IMR-90 (cell line): ENCODE measurements at regions not wholly inside any gene's neighbourhood (a gene's known extent, or its start where the extent isn't known, plus 50 kb on each side); places are given as distances from the start of the nearest gene placed in this dataset.

Experiments used
- ATAC-seq: fragments of 200-7000 bp; cut with Tn5 transposase; 2 replicates; pipeline ENCODE4 v1.9.1; 2020; ENCODE audit warnings: low read depth, mild to moderate bottlenecking, moderate library complexity
- BruUV-seq: library from RNA; stranded (reverse); fragments of 400-500 nt; replicated peaks from 2 replicates; lab custom pipeline; 2021; lab: Mats Ljungman, UMichigan
- CTCF ChIA-PET: fragments of 300-600 bp; formaldehyde crosslinking; extraction: SDS; loops from one replicate; lab custom pipeline; 2021; ENCODE audit warnings: antibody characterized with exemption; lab: Yijun Ruan, JAX
- POLR2A ChIA-PET: fragments of 300-600 bp; sonication (Branson Sonifier 250); formaldehyde crosslinking; loops from one replicate; lab custom pipeline; 2022; ENCODE audit warnings: antibody characterized with exemption; ENCODE audit not compliant: unreplicated experiment; lab: Charles Lee
- DNase-seq: peaks from one replicate; pipeline ENCODE4 v3.0.0; 2013
- H2AFZ ChIP-seq: replicated peaks from 2 replicates; pipeline ENCODE3; 2013; ENCODE audit warnings: low read length, mild to moderate bottlenecking; ENCODE audit not compliant: poor library complexity
- H2AK5ac ChIP-seq: 2 replicates; pipeline ENCODE4 v1.6.1; 2013; ENCODE audit warnings: low read depth, low read length, inconsistent platforms
- H2AK9ac ChIP-seq: replicated peaks from 2 replicates; pipeline ENCODE3; 2013; ENCODE audit warnings: mild to moderate bottlenecking, low read depth, low read length, moderate library complexity; ENCODE audit not compliant: poor library complexity
- H2BK120ac ChIP-seq: 2 replicates; pipeline ENCODE4 v1.6.1; 2013; ENCODE audit warnings: low read depth, low read length, inconsistent platforms
- H2BK15ac ChIP-seq: 3 replicates; pipeline ENCODE4 v1.6.1; 2013; ENCODE audit warnings: low read depth, low read length, inconsistent platforms
- H2BK20ac ChIP-seq: 2 replicates; pipeline ENCODE4 v1.6.1; 2013; ENCODE audit warnings: low read depth, mild to moderate bottlenecking, inconsistent platforms, low read length, moderate library complexity
- H2BK5ac ChIP-seq: 2 replicates; pipeline ENCODE4 v1.6.1; 2013; ENCODE audit warnings: mild to moderate bottlenecking, low read depth, low read length, inconsistent platforms; ENCODE audit not compliant: poor library complexity, severe bottlenecking
- H3K14ac ChIP-seq: replicated peaks from 2 replicates; pipeline ENCODE4 v1.6.1; 2013; ENCODE audit warnings: low read depth, low read length, inconsistent platforms
- H3K18ac ChIP-seq: 2 replicates; pipeline ENCODE4 v1.6.1; 2013; ENCODE audit warnings: low read depth, low read length, control low read depth
- H3K23ac ChIP-seq: 2 replicates; pipeline ENCODE4 v1.6.1; 2013; ENCODE audit warnings: low read depth, low read length, inconsistent platforms
- H3K27ac ChIP-seq: 2 replicates; pipeline ENCODE4 v1.5.1; 2013; ENCODE audit warnings: mild to moderate bottlenecking, control low read depth, low read length; ENCODE audit not compliant: insufficient read depth
- H3K27me3 ChIP-seq: 2 replicates; pipeline ENCODE4 v1.6.1; 2013; ENCODE audit warnings: low read length; ENCODE audit not compliant: control insufficient read depth, insufficient read depth
- H3K36me3 ChIP-seq: 2 replicates; pipeline ENCODE4 v1.6.1; 2013; ENCODE audit warnings: low read length, mixed read lengths; ENCODE audit not compliant: control insufficient read depth, insufficient read depth
- H3K4ac ChIP-seq: 2 replicates; pipeline ENCODE4 v1.6.1; 2013; ENCODE audit warnings: low read depth, low read length, inconsistent platforms
- H3K4me1 ChIP-seq: 2 replicates; pipeline ENCODE4 v1.6.1; 2013; ENCODE audit warnings: low read length, mixed read lengths; ENCODE audit not compliant: control insufficient read depth, insufficient read depth
- H3K4me2 ChIP-seq: 2 replicates; pipeline ENCODE4 v1.6.1; 2013; ENCODE audit warnings: low read depth, mild to moderate bottlenecking, control low read depth, low read length, moderate library complexity
- H3K4me3 ChIP-seq: 2 replicates; pipeline ENCODE4 v1.5.1; 2013; ENCODE audit warnings: low read depth, mild to moderate bottlenecking, control low read depth, low read length, moderate library complexity; ENCODE audit not compliant: insufficient read depth
- H3K56ac ChIP-seq: 2 replicates; pipeline ENCODE4 v1.6.1; 2013; ENCODE audit warnings: low read length, inconsistent platforms; ENCODE audit not compliant: insufficient read depth; ENCODE audit errors: extremely low read depth
- H3K79me1 ChIP-seq, 2 experiments: 2 replicates each; pipeline ENCODE4 v1.6.1; 2013; ENCODE audit warnings: low read length in 2 of 2, inconsistent platforms in 1 of 2, low read depth in 1 of 2
- H3K9ac ChIP-seq: 2 replicates; pipeline ENCODE4 v1.6.1; 2013; ENCODE audit warnings: low read depth, low read length, control low read depth
- H3K9me1 ChIP-seq: 2 replicates; pipeline ENCODE4 v1.6.1; 2013; ENCODE audit warnings: low read length, inconsistent platforms; ENCODE audit not compliant: insufficient read depth
- H3K9me3 ChIP-seq: 2 replicates; pipeline ENCODE4 v1.6.1; 2013; ENCODE audit warnings: low read length; ENCODE audit not compliant: control insufficient read depth, insufficient read depth
- H4K20me1 ChIP-seq: 2 replicates; pipeline ENCODE4 v1.6.1; 2013; ENCODE audit warnings: low read length, inconsistent platforms; ENCODE audit not compliant: insufficient read depth
- H4K5ac ChIP-seq: 2 replicates; pipeline ENCODE4 v1.6.1; 2013; ENCODE audit warnings: mild to moderate bottlenecking, low read depth, low read length, control low read depth
- H4K8ac ChIP-seq, 2 experiments: 2 replicates each; pipeline ENCODE4 v1.6.1; 2013; ENCODE audit warnings: low read depth in 2 of 2, low read length in 2 of 2, control low read depth in 1 of 2, inconsistent platforms in 1 of 2
- H4K91ac ChIP-seq: 2 replicates; pipeline ENCODE4 v1.6.1; 2013; ENCODE audit warnings: low read depth, low read length, inconsistent platforms; ENCODE audit not compliant: insufficient read depth
- CEBPB ChIP-seq: IDR thresholded peaks from 2 replicates; pipeline ENCODE4 v1.6.1; 2012; ENCODE audit warnings: low read depth, low read length, improper control_type of control experiment
- CTCF ChIP-seq: conservative IDR thresholded peaks from 2 replicates; pipeline ENCODE4 v1.5.1; 2012; ENCODE audit warnings: mild to moderate bottlenecking, low read depth, low read length, improper control_type of control experiment
- ELK1 ChIP-seq: fragments of 150-350 bp; IDR thresholded peaks from 2 replicates; pipeline ENCODE4 v1.6.1; 2016; ENCODE audit warnings: low read depth, mild to moderate bottlenecking, low read length, moderate library complexity, borderline replicate concordance
- MAFK ChIP-seq: IDR thresholded peaks from 2 replicates; pipeline ENCODE4 v1.6.1; 2012; ENCODE audit warnings: low read depth, low read length, improper control_type of control experiment
- MAZ ChIP-seq: IDR thresholded peaks from 2 replicates; pipeline ENCODE4 v1.6.1; 2012; ENCODE audit warnings: low read depth, mild to moderate bottlenecking, low read length, improper control_type of control experiment, moderate library complexity, borderline replicate concordance
- MXI1 ChIP-seq: IDR thresholded peaks from 2 replicates; pipeline ENCODE4 v1.6.1; 2012; ENCODE audit warnings: low read depth, mild to moderate bottlenecking, low read length, moderate library complexity, borderline replicate concordance
- POLR2A ChIP-seq: IDR thresholded peaks from 2 replicates; pipeline ENCODE4 v1.6.1; 2012; ENCODE audit warnings: mild to moderate bottlenecking, low read depth, low read length
- SMC3 ChIP-seq: fragments of 150-350 bp; IDR thresholded peaks from 2 replicates; pipeline ENCODE4 v1.6.1; 2016; ENCODE audit warnings: low read depth, mild to moderate bottlenecking, antibody characterized with exemption, low read length, moderate library complexity
- USF2 ChIP-seq: fragments of 150-350 bp; IDR thresholded peaks from 2 replicates; pipeline ENCODE4 v1.6.1; 2017; ENCODE audit warnings: mild to moderate bottlenecking, antibody characterized with exemption, low read length, low read depth
- WGBS, 2 experiments: methylation state at CpG; one replicate each; pipeline versions ENCODE4 v1.1.5 to v1.1.7; 2013; ENCODE audit warnings: missing lambda C conversion rate in 2 of 2; ENCODE audit not compliant: insufficient read length in 1 of 2; ENCODE audit errors: extremely low coverage in 2 of 2; 5-methylcytosine and 5-hydroxymethylcytosine counted together
- dilution Hi-C: fragments of 300-500 bp; cut with HindIII; formaldehyde crosslinking; loops from one replicate; pipeline ENCODE4 v1.14.3; 2018; ENCODE audit warnings: low sequenced_read_pairs; ENCODE audit not compliant: unreplicated experiment
- in situ Hi-C: fragments of 300-500 bp; cut with MboI; formaldehyde crosslinking; loops from 3 replicates; pipeline ENCODE4 v1.14.3; 2019; ENCODE audit warnings: low sequenced_read_pairs, inconsistent platforms, mixed read lengths
- intact Hi-C: fragments of 100-400 bp; cut with micrococcal nuclease; formaldehyde crosslinking; loops from 2 replicates; pipeline ENCODE4 v1.10.0; 2022

GRCh38 chr11:42777776-42778175 is 534.0 kb upstream of the API5 start:
- ChIA-PET POLR2A (no interaction called here), CTCF (no interaction called here)
- Histone ChIP-seq H2BK15ac (no peak overlapping the region), H3K79me1 (no peaks in the 10 kb centered on the region), H3K4me2 (no peak overlapping the region), H3K4ac (no peak overlapping the region), H3K18ac (no peak overlapping the region), H4K91ac (no peak overlapping the region), H4K8ac (no peak overlapping the region), H2AFZ (no peak overlapping the region), H3K23ac (no peak overlapping the region), H3K9me3 (peaks cover 5% of the 10 kb centered on the region), H2BK20ac (no peak overlapping the region), H2BK120ac (no peak overlapping the region), H3K56ac (no peak overlapping the region), H4K20me1 (no peaks in the 10 kb centered on the region), H2AK9ac (no peak overlapping the region), H3K27ac (no peak overlapping the region), H2BK5ac (no peak overlapping the region), H4K5ac (no peak overlapping the region), H3K4me3 (no peak overlapping the region), H3K9ac (no peak overlapping the region), H3K27me3 (no peaks in the 10 kb centered on the region), H2AK5ac (no peak overlapping the region), H3K9me1 (no peaks in the 10 kb centered on the region), H3K36me3 (no peaks in the 10 kb centered on the region), H3K4me1 (no peaks in the 10 kb centered on the region), H3K14ac (no peak overlapping the region)
- dilution Hi-C loops, result no loop called here
- intact Hi-C loops, result no loop called here
- DNase-seq (no peak), ATAC-seq (no peak)
- in situ Hi-C loops, result no loop called here
- WGBS, 2 experiments, result no CpG with 5 or more reads among the region's 4 CpGs
- TF ChIP-seq POLR2A, result no peak
- no peak for TF ChIP-seq MXI1
- TF ChIP-seq SMC3, result no peak
- no peak for TF ChIP-seq MAFK
- no peak for TF ChIP-seq CEBPB
- TF ChIP-seq USF2, result no peak
- TF ChIP-seq MAZ, result no peak
- TF ChIP-seq ELK1, result no peak
- no peak for TF ChIP-seq CTCF
- BruUV-seq, result no TSS peak
